PC-3 (cell line): ENCODE measurements at regions not wholly inside any gene's neighbourhood (a gene's known extent, or its start where the extent isn't known, plus 50 kb on each side); places are given as distances from the start of the nearest gene placed in this dataset.

Source experiments
- ATAC-seq: fragments of 200-7000 bp; cut with Tn5 transposase; 2 replicates; pipeline ENCODE4 v1.9.1; 2020; ENCODE audit warnings: mild to moderate bottlenecking, moderate library complexity
- BruUV-seq: library from RNA; stranded (reverse); fragments of 400-500 nt; replicated peaks from 2 replicates; lab custom pipeline; 2021; lab: Mats Ljungman, UMichigan
- CTCF ChIA-PET: fragments of 300-600 bp; sonication (Branson Sonifier 250); formaldehyde crosslinking; loops from one replicate; lab custom pipeline; 2022; ENCODE audit warnings: antibody characterized with exemption; lab: Charles Lee
- POLR2A ChIA-PET: fragments of 300-600 bp; sonication (Branson Sonifier 250); formaldehyde crosslinking; loops from one replicate; lab custom pipeline; 2022; ENCODE audit warnings: antibody characterized with exemption; ENCODE audit not compliant: unreplicated experiment; lab: Charles Lee
- DNase-seq: peaks from one replicate; pipeline ENCODE4 v3.0.0-alpha.2; 2015
- H2AFZ ChIP-seq: fragments of 300-600 bp; sonication (generic); 2 replicates; pipeline ENCODE4 v1.6.0; 2016; ENCODE audit warnings: antibody characterized with exemption, low read length
- H3F3A ChIP-seq: fragments of 300-600 bp; sonication (generic); one replicate; pipeline ENCODE4 v1.6.0; 2017; ENCODE audit warnings: antibody characterized with exemption, low read length, control low read depth, mild to moderate bottlenecking; ENCODE audit not compliant: unreplicated experiment
- H3K27ac ChIP-seq: fragments of 300-600 bp; sonication (generic); 2 replicates; pipeline ENCODE4 v1.5.1; 2016; ENCODE audit warnings: mild to moderate bottlenecking, low read length
- H3K27me3 ChIP-seq: fragments of 300-600 bp; sonication (generic); 2 replicates; pipeline ENCODE4 v1.6.1; 2016; ENCODE audit warnings: low read length, mixed read lengths
- H3K36me3 ChIP-seq: fragments of 300-600 bp; sonication (generic); 2 replicates; pipeline ENCODE4 v1.6.1; 2016; ENCODE audit warnings: low read depth, mixed run types, low read length, mixed read lengths
- H3K4me1 ChIP-seq: fragments of 300-600 bp; sonication (generic); 2 replicates; pipeline ENCODE4 v1.5.1; 2016; ENCODE audit warnings: low read length; ENCODE audit not compliant: insufficient read depth
- H3K4me2 ChIP-seq: fragments of 300-600 bp; sonication (generic); 2 replicates; pipeline ENCODE4 v1.6.0; 2016; ENCODE audit warnings: low read length
- H3K4me3 ChIP-seq: fragments of 300-600 bp; sonication (generic); 2 replicates; pipeline ENCODE4 v1.5.1; 2016; ENCODE audit warnings: mild to moderate bottlenecking, low read length, mixed read lengths
- H3K79me2 ChIP-seq: fragments of 300-600 bp; sonication (generic); 2 replicates; pipeline ENCODE4 v1.6.1; 2017; ENCODE audit warnings: low read length, mixed read lengths
- H3K9ac ChIP-seq: fragments of 300-600 bp; sonication (generic); 2 replicates; pipeline ENCODE4 v1.6.0; 2016; ENCODE audit warnings: mild to moderate bottlenecking, low read length
- H3K9me2 ChIP-seq: fragments of 300-600 bp; sonication (generic); replicated peaks from 2 replicates; pipeline ENCODE4 v1.6.1; 2016; ENCODE audit warnings: mixed run types, low read length, mixed read lengths
- H3K9me3 ChIP-seq: fragments of 300-600 bp; sonication (generic); 2 replicates; pipeline ENCODE4 v1.6.1; 2016; ENCODE audit warnings: low read length, mixed read lengths
- H4K20me1 ChIP-seq: fragments of 300-600 bp; sonication (generic); 2 replicates; pipeline ENCODE4 v1.6.1; 2016; ENCODE audit warnings: low read length, mixed read lengths
- CTCF ChIP-seq: fragments of 300-600 bp; sonication (generic); conservative IDR thresholded peaks from 2 replicates; pipeline ENCODE4 v1.5.1; 2017; ENCODE audit warnings: antibody characterized with exemption, low read depth, mild to moderate bottlenecking, low read length
- EZH2 ChIP-seq: fragments of 300-600 bp; sonication (generic); IDR thresholded peaks from one replicate; pipeline ENCODE4 v1.6.1; 2017; ENCODE audit warnings: antibody characterized with exemption, mild to moderate bottlenecking, low read length; ENCODE audit not compliant: unreplicated experiment
- EZH2phosphoT487 ChIP-seq: fragments of 300-600 bp; sonication (generic); IDR thresholded peaks from 2 replicates; pipeline ENCODE4 v1.6.1; 2018; ENCODE audit warnings: mild to moderate bottlenecking, antibody characterized with exemption, low read length, borderline replicate concordance
- intact Hi-C: fragments of 100-400 bp; cut with micrococcal nuclease; formaldehyde crosslinking; loops from 2 replicates; pipeline ENCODE4 v1.9.0; 2023

- Histone ChIP-seq H3K9me2 (no peaks in the 10 kb centered on the region), H3K36me3 (no peaks in the 10 kb centered on the region), H3F3A (no peaks in the 10 kb centered on the region), H3K4me3 (no peak overlapping the region), H3K79me2 (no peaks in the 10 kb centered on the region), H3K27ac (no peak overlapping the region), H3K9ac (no peak overlapping the region), H3K9me3 (no peaks in the 10 kb centered on the region), H4K20me1 (no peaks in the 10 kb centered on the region), H3K4me2 (no peak overlapping the region), H3K27me3 (no peaks in the 10 kb centered on the region), H2AFZ (no peak overlapping the region), H3K4me1 (no peaks in the 10 kb centered on the region)
- POLR2A ChIA-PET = no interaction called here
- intact Hi-C loops = no loop called here
- TF ChIP-seq EZH2 (no peak), CTCF (no peak), EZH2phosphoT487 (no peak)
- BruUV-seq = no TSS peak
- no peak for ATAC-seq
- DNase-seq = no peak
- CTCF ChIA-PET = no interaction called here
These were observed 157.2 kb upstream of the MITF start for GRCh38 chr3:69582044-69582443.

GRCh38 chr3:69579306-69580041, 159.8 kb upstream of the MITF start:
- H3K9me2 ChIP-seq = no peaks in the 10 kb centered on the region
- TF ChIP-seq EZH2 (no peak), CTCF (no peak), EZH2phosphoT487 (no peak)
- intact Hi-C loops = no loop called here
- BruUV-seq = no TSS peak
- H3K27me3 ChIP-seq = no peaks in the 10 kb centered on the region
- POLR2A ChIA-PET = no interaction called here
- DNase-seq (no peak), ATAC-seq (no peak)
- no peaks in the 10 kb centered on the region for H4K20me1 ChIP-seq
- H3K4me2 ChIP-seq = no peak overlapping the region
- H3K9me3 ChIP-seq = no peaks in the 10 kb centered on the region
- H2AFZ ChIP-seq = no peak overlapping the region
- CTCF ChIA-PET = no interaction called here
- H3K36me3 ChIP-seq = no peaks in the 10 kb centered on the region
- H3K27ac ChIP-seq = no peak overlapping the region
- H3K9ac ChIP-seq = no peak overlapping the region
- no peaks in the 10 kb centered on the region for H3K4me1 ChIP-seq
- H3F3A ChIP-seq = no peaks in the 10 kb centered on the region
- no peak overlapping the region for H3K4me3 ChIP-seq
- H3K79me2 ChIP-seq = no peaks in the 10 kb centered on the region

DNA sequence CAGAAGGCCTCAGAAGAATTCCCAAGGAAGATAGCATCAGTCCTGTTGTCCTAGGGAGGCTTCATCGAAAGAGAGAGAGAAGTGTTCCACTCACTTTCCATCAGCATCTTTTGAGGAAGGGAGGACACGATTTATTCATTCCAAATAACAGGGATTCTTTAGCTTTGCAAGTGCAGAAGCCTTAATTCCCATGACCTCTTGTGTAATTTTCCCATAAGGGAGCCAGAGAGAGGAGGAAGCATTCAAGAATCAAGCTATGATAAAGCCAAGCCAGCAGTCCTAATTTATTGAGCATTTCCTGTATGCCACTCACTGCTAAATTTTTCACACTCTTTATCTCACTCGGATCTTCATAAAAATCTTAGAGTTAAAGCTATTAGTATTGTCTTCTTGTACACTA, 169.7 kb upstream of the MITF start:
- no peaks in the 10 kb centered on the region for H3K27me3 ChIP-seq
- BruUV-seq = no TSS peak
- H3K36me3 ChIP-seq = no peaks in the 10 kb centered on the region
- no peaks in the 10 kb centered on the region for H3K4me1 ChIP-seq
- H2AFZ ChIP-seq = no peak overlapping the region
- no peaks in the 10 kb centered on the region for H3F3A ChIP-seq
- ChIA-PET CTCF (no interaction called here), POLR2A (no interaction called here)
- TF ChIP-seq EZH2 (no peak), EZH2phosphoT487 (no peak), CTCF (no peak)
- H3K9me3 ChIP-seq = no peaks in the 10 kb centered on the region
- H3K79me2 ChIP-seq = no peaks in the 10 kb centered on the region
- H3K9me2 ChIP-seq = no peaks in the 10 kb centered on the region
- no peak overlapping the region for H3K4me3 ChIP-seq
- intact Hi-C loops = no loop called here
- DNase-seq (no peak), ATAC-seq (no peak)
- H3K27ac ChIP-seq = no peak overlapping the region
- H3K9ac ChIP-seq = no peak overlapping the region
- no peaks in the 10 kb centered on the region for H4K20me1 ChIP-seq
- no peak overlapping the region for H3K4me2 ChIP-seq
